H1 (cell line): ENCODE measurements at regions not wholly inside any gene's neighbourhood (a gene's known extent, or its start where the extent isn't known, plus 50 kb on each side); places are given as distances from the start of the nearest gene placed in this dataset.

ENCODE experiments used
- CTCF ChIA-PET: fragments of 300-600 bp; sonication (Branson Sonifier 250); formaldehyde crosslinking; loops from one replicate; lab custom pipeline; 2021; ENCODE audit not compliant: partially characterized antibody; lab: Charles Lee
- POLR2A ChIA-PET: fragments of 300-600 bp; sonication (Branson Sonifier 250); formaldehyde crosslinking; loops from one replicate; lab custom pipeline; 2021; ENCODE audit warnings: inconsistent platforms; ENCODE audit not compliant: partially characterized antibody; lab: Charles Lee
- DNase-seq, 2 experiments: peaks; one replicate each; pipeline versions ENCODE4 v3.0.0 to v3.0.0-alpha.2; 2010 to 2022; ENCODE audit warnings: low spot score in 2 of 2, low read depth in 1 of 2, mixed read lengths in 1 of 2
- FAIRE-seq: peaks from 2 replicates; lab custom pipeline; 2011; peaks lifted over from hg19 to GRCh38; lab: Jason Lieb, UNC
- H2AFZ ChIP-seq: 2 replicates; pipeline ENCODE4 v1.8.1; 2012; ENCODE audit warnings: low read length, inconsistent platforms
- H2AK5ac ChIP-seq: 2 replicates; pipeline ENCODE4 v1.6.1; 2013; ENCODE audit warnings: low read depth, low read length
- H2BK120ac ChIP-seq: replicated peaks from 2 replicates; pipeline ENCODE3; 2013; ENCODE audit warnings: low read depth, low read length, inconsistent platforms
- H2BK12ac ChIP-seq: 2 replicates; pipeline ENCODE4 v1.6.1; 2013; ENCODE audit warnings: low read depth, low read length
- H2BK15ac ChIP-seq: 2 replicates; pipeline ENCODE4 v1.6.1; 2013; ENCODE audit warnings: low read length
- H2BK20ac ChIP-seq: 2 replicates; pipeline ENCODE4 v1.6.1; 2013; ENCODE audit warnings: low read length
- H2BK5ac ChIP-seq: 2 replicates; pipeline ENCODE4 v1.6.1; 2013; ENCODE audit warnings: low read depth, low read length
- H3K14ac ChIP-seq: 2 replicates; pipeline ENCODE4 v1.6.1; 2013; ENCODE audit warnings: inconsistent platforms; ENCODE audit not compliant: insufficient read length
- H3K18ac ChIP-seq: 2 replicates; pipeline ENCODE4 v1.6.1; 2013; ENCODE audit warnings: low read length; ENCODE audit errors: extremely low read depth
- H3K23ac ChIP-seq: 2 replicates; pipeline ENCODE4 v1.6.1; 2013; ENCODE audit warnings: inconsistent platforms; ENCODE audit not compliant: insufficient read length
- H3K23me2 ChIP-seq: 2 replicates; pipeline ENCODE4 v1.6.1; 2013; ENCODE audit warnings: low read depth, low read length
- H3K27ac ChIP-seq: 2 replicates; pipeline ENCODE4 v1.6.1; 2011; ENCODE audit warnings: low read depth, low read length, inconsistent platforms
- H3K27me3 ChIP-seq, 4 experiments: replicated peaks in 1 of 4; 1 replicate in 1 of 4; 2 replicates in 3 of 4; pipeline versions ENCODE4 v1.6.1 to v1.8.1; 2011 to 2013; ENCODE audit warnings: low read length in 3 of 4, mild to moderate bottlenecking in 3 of 4, inconsistent platforms in 2 of 4, mixed read lengths in 2 of 4, moderate library complexity in 1 of 4; ENCODE audit not compliant: control insufficient read depth in 3 of 4, insufficient read depth in 3 of 4; ENCODE audit errors: extremely low read depth in 1 of 4
- H3K36me3 ChIP-seq, 4 experiments: 2 replicates each; pipeline versions ENCODE4 v1.6.1 to v1.8.1; 2011 to 2013; ENCODE audit warnings: mild to moderate bottlenecking in 4 of 4, low read length in 3 of 4, moderate library complexity in 2 of 4, control low read depth in 1 of 4, inconsistent platforms in 1 of 4; ENCODE audit not compliant: insufficient read depth in 4 of 4, control insufficient read depth in 2 of 4
- H3K4ac ChIP-seq: replicated peaks from 2 replicates; pipeline ENCODE3; 2013; ENCODE audit warnings: low read length, low read depth, mixed read lengths, inconsistent platforms; ENCODE audit not compliant: insufficient read length
- H3K4me1 ChIP-seq, 4 experiments: replicated peaks in 1 of 4; 1 replicate in 1 of 4; 2 replicates in 3 of 4; pipeline versions ENCODE4 v1.6.1 to v1.8.1; 2011 to 2013; ENCODE audit warnings: low read length in 3 of 4, inconsistent platforms in 2 of 4, mixed read lengths in 1 of 4; ENCODE audit not compliant: insufficient read depth in 4 of 4, control insufficient read depth in 3 of 4
- H3K4me2 ChIP-seq, 2 experiments: 2 replicates each; pipeline versions ENCODE4 v1.6.1 to v1.8.1; 2011 to 2013; ENCODE audit warnings: low read depth in 2 of 2, low read length in 2 of 2, control low read depth in 1 of 2, inconsistent platforms in 1 of 2, mild to moderate bottlenecking in 1 of 2; ENCODE audit not compliant: insufficient read depth in 1 of 2
- H3K4me3 ChIP-seq, 4 experiments: fragments of 200-600, 300-600 bp in 1 of 4; sonication (generic), shearing (Covaris generic), sonication (Bioruptor Twin) in 1 of 4; 2 replicates each; pipeline versions ENCODE4 v1.5.1 to v1.8.1; 2011 to 2016; ENCODE audit warnings: low read length in 4 of 4, low read depth in 3 of 4, control low read depth in 2 of 4, inconsistent platforms in 2 of 4, mild to moderate bottlenecking in 2 of 4, mixed read lengths in 1 of 4, moderate library complexity in 1 of 4; ENCODE audit not compliant: insufficient read depth in 2 of 4; ENCODE audit errors: extremely low read depth in 1 of 4
- H3K56ac ChIP-seq: replicated peaks from 2 replicates; pipeline ENCODE3; 2013; ENCODE audit warnings: low read depth, mild to moderate bottlenecking, mixed read lengths, low read length, inconsistent platforms; ENCODE audit not compliant: insufficient read length
- H3K79me1 ChIP-seq: 2 replicates; pipeline ENCODE4 v1.6.1; 2013; ENCODE audit warnings: low read depth, low read length, control low read depth
- H3K79me2 ChIP-seq, 2 experiments: 2 replicates each; pipeline versions ENCODE4 v1.6.1 to v1.8.1; 2012 to 2013; ENCODE audit warnings: low read length in 2 of 2, mild to moderate bottlenecking in 2 of 2, inconsistent platforms in 1 of 2; ENCODE audit not compliant: insufficient read depth in 2 of 2, control insufficient read depth in 1 of 2
- H3K9ac ChIP-seq, 4 experiments: replicated peaks in 1 of 4; 1 replicate in 1 of 4; 2 replicates in 3 of 4; pipeline versions ENCODE4 v1.6.1 to v1.8.1; 2011 to 2013; ENCODE audit warnings: low read depth in 3 of 4, low read length in 3 of 4, control low read depth in 2 of 4, mild to moderate bottlenecking in 2 of 4, moderate library complexity in 2 of 4, inconsistent platforms in 1 of 4; ENCODE audit errors: extremely low read depth in 1 of 4
- H3K9me3 ChIP-seq, 2 experiments: 2 replicates each; pipeline versions ENCODE4 v1.6.1 to v1.8.1; 2012 to 2013; ENCODE audit warnings: mild to moderate bottlenecking in 2 of 2, moderate library complexity in 2 of 2, control low read depth in 1 of 2, inconsistent platforms in 1 of 2, low read depth in 1 of 2, low read length in 1 of 2, mixed read lengths in 1 of 2; ENCODE audit not compliant: insufficient read depth in 2 of 2
- H4K20me1 ChIP-seq, 2 experiments: replicated peaks in 1 of 2; 2 replicates each; pipeline versions ENCODE3 to v1.8.1; 2011 to 2013; ENCODE audit warnings: inconsistent platforms in 2 of 2, low read length in 2 of 2, mild to moderate bottlenecking in 1 of 2; ENCODE audit not compliant: insufficient read depth in 2 of 2, control insufficient read depth in 1 of 2
- H4K5ac ChIP-seq: 2 replicates; pipeline ENCODE4 v1.6.1; 2013; ENCODE audit warnings: low read length, low read depth, mixed read lengths, inconsistent platforms; ENCODE audit not compliant: insufficient read length
- H4K8ac ChIP-seq: 2 replicates; pipeline ENCODE4 v1.8.0; 2013; ENCODE audit warnings: mild to moderate bottlenecking, moderate library complexity, low read length, inconsistent platforms; ENCODE audit not compliant: insufficient read depth; ENCODE audit errors: extremely low read depth
- H4K91ac ChIP-seq: replicated peaks from 2 replicates; pipeline ENCODE3; 2013; ENCODE audit warnings: low read length, mixed read lengths, inconsistent platforms; ENCODE audit not compliant: insufficient read length
- BRCA1 ChIP-seq: IDR thresholded peaks from 2 replicates; pipeline ENCODE4 v1.6.1; 2012; ENCODE audit warnings: low read depth, low read length, improper control_type of control experiment
- EGR1 ChIP-seq: IDR thresholded peaks from 2 replicates; pipeline ENCODE4 v1.6.1; 2011; ENCODE audit warnings: low read depth, low read length, borderline replicate concordance
- EP300 ChIP-seq, 2 experiments: IDR thresholded peaks; 1 replicate in 1 of 2; 2 replicates in 1 of 2; pipeline ENCODE4 v1.6.1; 2011 to 2012; ENCODE audit warnings: low read depth in 2 of 2, low read length in 2 of 2, mild to moderate bottlenecking in 2 of 2, borderline replicate concordance in 1 of 2, inconsistent platforms in 1 of 2, moderate library complexity in 1 of 2
- GABPA ChIP-seq: IDR thresholded peaks from 2 replicates; pipeline ENCODE4 v1.6.1; 2011; ENCODE audit warnings: mild to moderate bottlenecking, low read length, moderate library complexity, borderline replicate concordance; ENCODE audit not compliant: insufficient read depth
- PHF8 ChIP-seq: fragments of 200-600 bp; sonication (generic); conservative IDR thresholded peaks from 2 replicates; pipeline ENCODE4 v1.7.1; 2012; ENCODE audit warnings: low read depth, mild to moderate bottlenecking, inconsistent platforms, low read length, moderate library complexity
- RFX5 ChIP-seq: IDR thresholded peaks from 2 replicates; pipeline ENCODE4 v1.6.1; 2011; ENCODE audit warnings: low read depth, low read length, improper control_type of control experiment, borderline replicate concordance
- SIX5 ChIP-seq: IDR thresholded peaks from 2 replicates; pipeline ENCODE4 v1.6.1; 2011; ENCODE audit warnings: mild to moderate bottlenecking, low read depth, low read length
- TAF1 ChIP-seq: IDR thresholded peaks from 2 replicates; pipeline ENCODE4 v1.6.1; 2011; ENCODE audit warnings: mild to moderate bottlenecking, low read depth, low read length
- TBP ChIP-seq: IDR thresholded peaks from 2 replicates; pipeline ENCODE4 v1.6.1; 2011; ENCODE audit warnings: low read depth, low read length, improper control_type of control experiment
- YY1 ChIP-seq: IDR thresholded peaks from 2 replicates; pipeline ENCODE4 v1.6.1; 2011; ENCODE audit warnings: low read depth, mild to moderate bottlenecking, low read length
- WGBS, 2 experiments: shearing (Covaris generic) in 1 of 2; methylation state at CpG; one replicate each; pipeline versions ENCODE4 v1.1.6 to v1.1.7; 2013 to 2015; ENCODE audit warnings: low lambda C conversion rate in 2 of 2, mixed read lengths in 2 of 2, inconsistent platforms in 1 of 2, low coverage in 1 of 2, missing lambda C conversion rate in 1 of 2; ENCODE audit not compliant: insufficient replicate concordance in 2 of 2, insufficient coverage in 1 of 2, insufficient read length in 1 of 2; ENCODE audit errors: extremely low coverage in 1 of 2, missing lambda C conversion rate in 1 of 2; 5-methylcytosine and 5-hydroxymethylcytosine counted together
- TF ChIP-seq, protein P1 (sequence below): IDR thresholded peaks from 2 replicates; pipeline ENCODE4 v1.6.1; 2012; ENCODE audit warnings: inconsistent platforms
- TF ChIP-seq, protein P2 (sequence below): IDR thresholded peaks from 2 replicates; pipeline ENCODE4 v1.6.1; 2011; ENCODE audit warnings: low read depth, mild to moderate bottlenecking, low read length; ENCODE audit not compliant: insufficient read depth
- TF ChIP-seq, protein P3 (sequence below): IDR thresholded peaks from 2 replicates; pipeline ENCODE4 v1.6.1; 2011; ENCODE audit warnings: low read length, improper control_type of control experiment

DNA sequence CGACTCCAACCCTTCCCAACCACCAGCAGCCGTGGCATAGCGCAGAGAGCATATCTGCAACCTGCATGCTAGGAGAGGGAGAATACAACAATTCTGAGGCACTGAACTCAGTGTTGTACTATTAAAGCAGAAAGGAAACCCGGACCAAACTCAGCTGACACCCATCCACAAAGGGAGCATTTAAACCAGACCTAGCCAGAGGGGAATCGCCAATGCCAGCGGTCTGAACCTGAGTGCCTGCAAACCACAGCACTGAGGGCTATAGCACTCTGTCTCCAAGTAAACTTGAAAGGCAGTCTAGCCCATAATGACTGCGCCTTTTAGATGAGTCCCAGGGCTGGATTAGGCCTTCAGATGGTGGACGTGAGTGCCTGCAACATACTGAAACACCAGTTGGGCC is 494.4 kb upstream of the PTPRD start:
- Histone ChIP-seq H3K18ac (no peak overlapping the region), H3K9me3 (no peaks in the 10 kb centered on the region), H3K4me2 (no peak overlapping the region), H4K5ac (no peak overlapping the region), H3K9ac (no peak overlapping the region), H3K23ac (no peak overlapping the region), H2BK120ac (no peak overlapping the region), H4K20me1 (no peaks in the 10 kb centered on the region), H4K8ac (no peak overlapping the region), H3K56ac (no peak overlapping the region), H3K27me3 (no peaks in the 10 kb centered on the region), H2BK12ac (no peak overlapping the region), H2BK15ac (no peak overlapping the region), H3K23me2 (no peaks in the 10 kb centered on the region), H3K79me2 (no peaks in the 10 kb centered on the region), H2AFZ (no peak overlapping the region), H3K4me3 (no peak overlapping the region), H3K27ac (no peak overlapping the region), H4K91ac (no peak overlapping the region), H2BK20ac (no peak overlapping the region), H3K14ac (no peak overlapping the region), H3K36me3 (no peaks in the 10 kb centered on the region), H3K4ac (no peak overlapping the region), H2AK5ac (no peak overlapping the region), H3K4me1 (peaks cover 0 to 8% (median 0%) of the 10 kb centered on the region in 4 experiments; a peak in 1 of 7 replicates), H2BK5ac (no peak overlapping the region), H3K79me1 (no peaks in the 10 kb centered on the region)
- CTCF ChIA-PET, result interaction anchor here (0.9 kb wide), 1 partner anchor 42 kb away, joined by 3 read pairs; no protein-coding TSS in a partner anchor
- POLR2A ChIA-PET, result no interaction called here
- FAIRE-seq, result no peak
- no peak for DNase-seq
- 73% methylated on average over 8 of the region's 8 CpGs; no CpG with 5 or more reads in 1 of the 2 experiments for WGBS, 2 experiments
- no peak for TF ChIP-seq GABPA
- no peak for TF ChIP-seq TBP
- TF ChIP-seq, protein P1, sequence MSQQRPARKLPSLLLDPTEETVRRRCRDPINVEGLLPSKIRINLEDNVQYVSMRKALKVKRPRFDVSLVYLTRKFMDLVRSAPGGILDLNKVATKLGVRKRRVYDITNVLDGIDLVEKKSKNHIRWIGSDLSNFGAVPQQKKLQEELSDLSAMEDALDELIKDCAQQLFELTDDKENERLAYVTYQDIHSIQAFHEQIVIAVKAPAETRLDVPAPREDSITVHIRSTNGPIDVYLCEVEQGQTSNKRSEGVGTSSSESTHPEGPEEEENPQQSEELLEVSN, result no peak
- TF ChIP-seq, protein P2, sequence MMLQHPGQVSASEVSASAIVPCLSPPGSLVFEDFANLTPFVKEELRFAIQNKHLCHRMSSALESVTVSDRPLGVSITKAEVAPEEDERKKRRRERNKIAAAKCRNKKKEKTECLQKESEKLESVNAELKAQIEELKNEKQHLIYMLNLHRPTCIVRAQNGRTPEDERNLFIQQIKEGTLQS, result no peak
- no peak for TF ChIP-seq RFX5
- TF ChIP-seq, protein P3, sequence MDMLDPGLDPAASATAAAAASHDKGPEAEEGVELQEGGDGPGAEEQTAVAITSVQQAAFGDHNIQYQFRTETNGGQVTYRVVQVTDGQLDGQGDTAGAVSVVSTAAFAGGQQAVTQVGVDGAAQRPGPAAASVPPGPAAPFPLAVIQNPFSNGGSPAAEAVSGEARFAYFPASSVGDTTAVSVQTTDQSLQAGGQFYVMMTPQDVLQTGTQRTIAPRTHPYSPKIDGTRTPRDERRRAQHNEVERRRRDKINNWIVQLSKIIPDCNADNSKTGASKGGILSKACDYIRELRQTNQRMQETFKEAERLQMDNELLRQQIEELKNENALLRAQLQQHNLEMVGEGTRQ, result no peak
- no peak for TF ChIP-seq YY1
- no peak for TF ChIP-seq TAF1
- TF ChIP-seq SIX5, result no peak
- TF ChIP-seq EP300 (IDR thresholded peaks at IDR 0.05; ENCODE audit: borderline replicate concordance in 1 of 2, low read depth in 2 of 2, low read length in 2 of 2), result no peak
- no peak for TF ChIP-seq EGR1
- no peak for TF ChIP-seq BRCA1
- no peak for TF ChIP-seq PHF8
